Karpas-422 (cell line): ENCODE measurements at regions not wholly inside any gene's neighbourhood (a gene's known extent, or its start where the extent isn't known, plus 50 kb on each side); places are given as distances from the start of the nearest gene placed in this dataset.
"Not testable (repeated sequence)": the region's sequence is repeated elsewhere in the genome, so short reads cannot be mapped to it uniquely, and the experiment has no call there.

ENCODE experiments used
- DNase-seq: peaks from one replicate; pipeline ENCODE4 v3.0.0-alpha.2; 2015
- H2AFZ ChIP-seq: fragments of 200-600 bp; sonication (generic); 2 replicates; pipeline ENCODE4 v1.6.1; 2014; ENCODE audit warnings: antibody characterized with exemption, low read length, mixed read lengths
- H3K27ac ChIP-seq: fragments of 200-600 bp; sonication (generic); 2 replicates; pipeline ENCODE4 v1.5.1; 2014; ENCODE audit warnings: mild to moderate bottlenecking, low read length, moderate library complexity
- H3K27me3 ChIP-seq: fragments of 200-600 bp; sonication (generic); 2 replicates; pipeline ENCODE4 v1.6.1; 2014; ENCODE audit warnings: low read length, mixed read lengths
- H3K36me3 ChIP-seq: fragments of 200-600 bp; sonication (generic); 2 replicates; pipeline ENCODE4 v1.6.1; 2014; ENCODE audit warnings: low read length, mixed read lengths; ENCODE audit not compliant: insufficient read depth
- H3K4me1 ChIP-seq: fragments of 200-600 bp; sonication (generic); 2 replicates; pipeline ENCODE4 v1.6.1; 2014; ENCODE audit warnings: mild to moderate bottlenecking, low read length, mixed read lengths
- H3K4me2 ChIP-seq: fragments of 200-600 bp; sonication (generic); 2 replicates; pipeline ENCODE4 v1.6.1; 2014; ENCODE audit warnings: low read length, low read depth, mild to moderate bottlenecking; ENCODE audit not compliant: poor library complexity, severe bottlenecking
- H3K4me3 ChIP-seq: fragments of 200-600 bp; sonication (generic); 2 replicates; pipeline ENCODE4 v1.5.1; 2014; ENCODE audit warnings: mild to moderate bottlenecking, antibody characterized with exemption, low read length, mixed read lengths
- H3K79me2 ChIP-seq: fragments of 200-600 bp; sonication (generic); 2 replicates; pipeline ENCODE4 v1.6.1; 2014; ENCODE audit warnings: mild to moderate bottlenecking, low read length, mixed read lengths
- H3K9ac ChIP-seq: fragments of 200-600 bp; sonication (generic); 2 replicates; pipeline ENCODE4 v1.6.0; 2014; ENCODE audit warnings: low read length
- H3K9me2 ChIP-seq: fragments of 200-600 bp; sonication (generic), shearing (Covaris generic); replicated peaks from 2 replicates; pipeline ENCODE4 v1.6.0; 2014; ENCODE audit warnings: mild to moderate bottlenecking, low read length, moderate library complexity; ENCODE audit not compliant: insufficient read depth
- H3K9me3 ChIP-seq: fragments of 300-700, 200-600 bp; sonication (generic); 2 replicates; pipeline ENCODE4 v1.6.1; 2014; ENCODE audit warnings: low read length, mixed read lengths
- H4K20me1 ChIP-seq: fragments of 200-600 bp; sonication (generic); 2 replicates; pipeline ENCODE4 v1.6.1; 2014; ENCODE audit warnings: mild to moderate bottlenecking, antibody characterized with exemption, low read length, low read depth; ENCODE audit not compliant: insufficient read depth

GRCh38 chr10:30728127-30728526 lies 98.6 kb upstream of the LYZL2 start:
- Histone ChIP-seq H3K36me3 (no peaks in the 10 kb centered on the region), H2AFZ (no peak overlapping the region), H3K4me1 (peaks cover 13% of the 10 kb centered on the region), H3K27me3 (no peaks in the 10 kb centered on the region), H3K9me3 (no peaks in the 10 kb centered on the region), H4K20me1 (no peaks in the 10 kb centered on the region), H3K4me3 (no peak overlapping the region), H3K9me2 (no peaks in the 10 kb centered on the region), H3K27ac (no peak overlapping the region), H3K9ac (no peak overlapping the region), H3K4me2 (no peak overlapping the region), H3K79me2 (no peaks in the 10 kb centered on the region)
- no peak for DNase-seq

- Histone ChIP-seq H3K9me2 (no peaks in the 10 kb centered on the region), H3K4me3 (no peak overlapping the region), H3K4me2 (no peak overlapping the region), H3K27me3 (no peaks in the 10 kb centered on the region), H3K4me1 (peaks cover 19% of the 10 kb centered on the region), H3K9me3 (no peaks in the 10 kb centered on the region), H4K20me1 (peaks cover 3% of the 10 kb centered on the region; the same call in 1 of the 2 replicates), H3K9ac (no peak overlapping the region), H2AFZ (no peak overlapping the region), H3K36me3 (no peaks in the 10 kb centered on the region), H3K79me2 (no peaks in the 10 kb centered on the region), H3K27ac (no peak overlapping the region)
- no peak for DNase-seq
Observed at GRCh38 chr10:30727524-30727923, 98.0 kb upstream of the LYZL2 start.

- not testable (repeated sequence) for H3K9me2 ChIP-seq, H3K9me3 ChIP-seq, H3K27ac ChIP-seq, H3K4me2 ChIP-seq, H3K79me2 ChIP-seq, H4K20me1 ChIP-seq, H3K36me3 ChIP-seq, H2AFZ ChIP-seq, H3K27me3 ChIP-seq, H3K4me3 ChIP-seq, H3K9ac ChIP-seq
- H3K4me1 ChIP-seq: peaks cover 26% of the 10 kb centered on the region
- DNase-seq: peak; percentile 91
Observed at GRCh38 chr10:30726783-30727414, 97.3 kb upstream of the LYZL2 start.

GRCh38 chr10:30725661-30726060 lies 96.1 kb upstream of the LYZL2 start:
- Histone ChIP-seq H3K36me3 (no peaks in the 10 kb centered on the region), H3K9me3 (no peaks in the 10 kb centered on the region), H3K4me3 (no peak overlapping the region), H3K79me2 (no peaks in the 10 kb centered on the region), H3K4me1 (peaks cover 28% of the 10 kb centered on the region), H3K4me2 (no peak overlapping the region), H3K27ac (no peak overlapping the region), H3K9ac (no peak overlapping the region), H4K20me1 (peaks cover 8% of the 10 kb centered on the region; the same call in 1 of the 2 replicates), H3K9me2 (no peaks in the 10 kb centered on the region), H3K27me3 (no peaks in the 10 kb centered on the region), H2AFZ (no peak overlapping the region)
- DNase-seq: no peak

GRCh38 chr10:30724296-30724695 lies 94.7 kb upstream of the LYZL2 start:
- peaks cover 8% of the 10 kb centered on the region; the same call in 1 of the 2 replicates for H4K20me1 ChIP-seq
- H3K4me3 ChIP-seq: no peak overlapping the region
- no peak overlapping the region for H2AFZ ChIP-seq
- H3K4me1 ChIP-seq: peaks cover 28% of the 10 kb centered on the region
- H3K9me2 ChIP-seq: no peaks in the 10 kb centered on the region
- no peak overlapping the region for H3K9ac ChIP-seq
- H3K79me2 ChIP-seq: no peaks in the 10 kb centered on the region
- H3K27ac ChIP-seq: no peak overlapping the region
- no peaks in the 10 kb centered on the region for H3K27me3 ChIP-seq
- DNase-seq: no peak
- no peaks in the 10 kb centered on the region for H3K9me3 ChIP-seq
- H3K36me3 ChIP-seq: no peaks in the 10 kb centered on the region
- H3K4me2 ChIP-seq: no peak overlapping the region

GRCh38 chr10:30722956-30723620 lies 93.5 kb upstream of the LYZL2 start:
- Histone ChIP-seq H3K4me3 (no peak overlapping the region; the same call in 1 of the 2 replicates), H3K9me2 (no peaks in the 10 kb centered on the region), H3K4me1 (peaks cover 34% of the 10 kb centered on the region), H3K27me3 (no peaks in the 10 kb centered on the region), H3K36me3 (no peaks in the 10 kb centered on the region), H3K9ac (no peak overlapping the region), H2AFZ (no peak overlapping the region), H3K27ac (no peak overlapping the region; the same call in 1 of the 2 replicates), H3K4me2 (peak overlapping the region; percentile 54), H4K20me1 (peaks cover 8% of the 10 kb centered on the region; the same call in 1 of the 2 replicates), H3K9me3 (no peaks in the 10 kb centered on the region), H3K79me2 (no peaks in the 10 kb centered on the region)
- peak; percentile 81 for DNase-seq

GRCh38 chr10:30719832-30720231 lies 90.3 kb upstream of the LYZL2 start:
- H3K79me2 ChIP-seq: no peaks in the 10 kb centered on the region
- H3K36me3 ChIP-seq: no peaks in the 10 kb centered on the region
- no peaks in the 10 kb centered on the region for H3K9me3 ChIP-seq
- H3K9me2 ChIP-seq: no peaks in the 10 kb centered on the region
- no peaks in the 10 kb centered on the region for H3K27me3 ChIP-seq
- H3K4me1 ChIP-seq: peaks cover 40% of the 10 kb centered on the region
- no peak overlapping the region for H3K4me2 ChIP-seq
- H2AFZ ChIP-seq: no peak overlapping the region
- no peak overlapping the region for H3K27ac ChIP-seq
- no peak for DNase-seq
- H3K9ac ChIP-seq: no peak overlapping the region
- H3K4me3 ChIP-seq: no peak overlapping the region
- H4K20me1 ChIP-seq: peaks cover 8% of the 10 kb centered on the region; the same call in 1 of the 2 replicates

GRCh38 chr10:30709700-30710358 lies 80.3 kb upstream of the LYZL2 start:
- Histone ChIP-seq H3K4me3 (no peak overlapping the region), H3K9ac (no peak overlapping the region), H3K27ac (no peak overlapping the region), H3K4me2 (no peak overlapping the region), H2AFZ (no peak overlapping the region), H3K9me2 (no peaks in the 10 kb centered on the region), H3K79me2 (no peaks in the 10 kb centered on the region), H3K27me3 (no peaks in the 10 kb centered on the region), H3K36me3 (no peaks in the 10 kb centered on the region), H3K9me3 (no peaks in the 10 kb centered on the region), H3K4me1 (peaks cover 21% of the 10 kb centered on the region), H4K20me1 (no peaks in the 10 kb centered on the region)
- no peak for DNase-seq
